Ishikawa (cell line): ENCODE measurements at regions not wholly inside any gene's neighbourhood (a gene's known extent, or its start where the extent isn't known, plus 50 kb on each side); places are given as distances from the start of the nearest gene placed in this dataset.

Experiments
- RAD21 ChIP-seq: IDR thresholded peaks from 2 replicates; pipeline ENCODE4 v1.6.1; 2012; ENCODE audit warnings: low read depth
- TAF1 ChIP-seq: IDR thresholded peaks from 2 replicates; pipeline ENCODE4 v1.6.1; 2012; ENCODE audit warnings: low read depth, mild to moderate bottlenecking

- no peak for TF ChIP-seq RAD21
- no peak for TF ChIP-seq TAF1
Measured at GRCh38 chr2:128808462-128809258, 490.0 kb upstream of the HS6ST1 start.
